ENCODE measurements at regions not wholly inside any gene's neighbourhood (a gene's known extent, or its start where the extent isn't known, plus 50 kb on each side); places are given as distances from the start of the nearest gene placed in this dataset.

DNA sequence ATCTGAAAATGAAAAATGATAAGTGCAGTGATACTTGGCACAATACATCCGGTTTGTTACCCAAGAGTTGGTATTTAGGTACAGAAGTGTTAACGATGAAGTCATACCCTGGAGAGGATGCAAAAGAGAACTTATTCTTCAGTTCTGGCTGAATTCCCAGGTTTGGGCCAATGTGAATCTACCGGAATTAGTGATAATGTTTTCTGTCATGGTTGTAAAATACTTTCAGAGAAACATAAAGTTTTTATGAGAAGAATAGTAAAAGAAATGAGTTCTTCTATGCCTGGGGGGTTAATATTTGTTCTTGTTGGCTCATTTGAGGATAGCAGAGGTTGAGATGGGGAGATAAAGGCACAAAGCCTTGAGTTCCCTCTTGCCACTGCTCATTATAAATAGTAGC lies 509.9 kb upstream of the POU3F2 start:
- no peak overlapping the region for H3K4me3 ChIP-seq (ENCODE audit: low read depth, low read length)
- TF ChIP-seq, protein P1, sequence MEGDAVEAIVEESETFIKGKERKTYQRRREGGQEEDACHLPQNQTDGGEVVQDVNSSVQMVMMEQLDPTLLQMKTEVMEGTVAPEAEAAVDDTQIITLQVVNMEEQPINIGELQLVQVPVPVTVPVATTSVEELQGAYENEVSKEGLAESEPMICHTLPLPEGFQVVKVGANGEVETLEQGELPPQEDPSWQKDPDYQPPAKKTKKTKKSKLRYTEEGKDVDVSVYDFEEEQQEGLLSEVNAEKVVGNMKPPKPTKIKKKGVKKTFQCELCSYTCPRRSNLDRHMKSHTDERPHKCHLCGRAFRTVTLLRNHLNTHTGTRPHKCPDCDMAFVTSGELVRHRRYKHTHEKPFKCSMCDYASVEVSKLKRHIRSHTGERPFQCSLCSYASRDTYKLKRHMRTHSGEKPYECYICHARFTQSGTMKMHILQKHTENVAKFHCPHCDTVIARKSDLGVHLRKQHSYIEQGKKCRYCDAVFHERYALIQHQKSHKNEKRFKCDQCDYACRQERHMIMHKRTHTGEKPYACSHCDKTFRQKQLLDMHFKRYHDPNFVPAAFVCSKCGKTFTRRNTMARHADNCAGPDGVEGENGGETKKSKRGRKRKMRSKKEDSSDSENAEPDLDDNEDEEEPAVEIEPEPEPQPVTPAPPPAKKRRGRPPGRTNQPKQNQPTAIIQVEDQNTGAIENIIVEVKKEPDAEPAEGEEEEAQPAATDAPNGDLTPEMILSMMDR (IDR thresholded peaks at IDR 0.05; ENCODE audit: insufficient read depth, low read length, missing control alignments), result no peak
- ChIA-PET POLR2A (no interaction called here), CTCF (no interaction called here)
- DNase-seq (ENCODE audit: low read depth, low spot score), result no peak

DNA sequence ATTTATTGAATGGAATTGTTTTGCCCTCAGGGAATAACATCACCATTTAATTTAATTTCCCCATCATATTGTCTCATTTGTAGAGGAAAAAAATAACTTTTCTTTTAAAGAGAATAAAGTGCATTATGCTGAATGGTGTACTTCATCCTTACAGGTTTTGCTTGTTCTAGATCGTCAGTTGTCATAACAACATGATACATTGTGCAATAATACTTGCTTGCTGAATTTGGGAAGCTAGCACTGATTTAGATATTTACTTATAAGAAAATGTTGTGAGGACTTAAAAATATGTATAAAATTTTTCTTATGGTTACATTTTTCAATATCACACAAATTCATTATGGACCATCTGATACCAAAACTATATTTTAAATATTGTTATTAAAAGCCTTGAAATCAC lies 509.0 kb upstream of the POU3F2 start:
- POLR2A ChIA-PET, result no interaction called here
- TF ChIP-seq, protein P1 (IDR thresholded peaks at IDR 0.05; ENCODE audit: insufficient read depth, low read length, missing control alignments), result no peak
- CTCF ChIA-PET, result no interaction called here

DNA sequence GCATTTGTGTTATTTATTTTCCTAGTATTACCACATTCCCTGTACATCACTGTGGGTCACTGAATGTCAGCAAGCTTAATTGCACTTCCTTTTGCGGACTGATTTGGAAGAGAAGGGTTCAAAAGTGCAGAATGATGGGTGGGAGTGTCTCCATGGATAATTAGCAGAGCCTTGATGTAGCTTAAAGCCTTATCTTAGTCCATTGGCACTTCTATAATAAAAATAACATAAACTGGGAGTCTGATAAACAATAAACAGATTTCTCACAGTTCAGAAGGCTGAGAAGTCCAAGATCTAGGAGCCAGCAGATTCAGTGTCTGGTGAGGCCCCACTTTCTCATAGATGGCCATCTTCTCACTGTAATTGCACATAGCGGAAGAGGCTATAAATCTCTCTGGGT lies 501.1 kb upstream of the POU3F2 start:
- no peak for DNase-seq (ENCODE audit: low read depth, low spot score)
- ChIA-PET CTCF (no interaction called here), POLR2A (no interaction called here)
- H3K4me3 ChIP-seq (ENCODE audit: low read depth, low read length), result no peak overlapping the region
- TF ChIP-seq, protein P1 (IDR thresholded peaks at IDR 0.05; ENCODE audit: insufficient read depth, low read length, missing control alignments), result no peak

More for the DNA sequence above, 509.0 kb upstream of the POU3F2 start:
- no peak for DNase-seq (ENCODE audit: low read depth, low spot score)
- H3K4me3 ChIP-seq (ENCODE audit: low read depth, low read length), result no peak overlapping the region

GRCh38 chr6:98335594-98335993 lies 498.8 kb upstream of the POU3F2 start:
- no peak overlapping the region for H3K4me3 ChIP-seq (ENCODE audit: low read depth, low read length)
- ChIA-PET CTCF (no interaction called here), POLR2A (no interaction called here)
- no peak for DNase-seq (ENCODE audit: low read depth, low spot score)
- TF ChIP-seq, protein P1 (IDR thresholded peaks at IDR 0.05; ENCODE audit: insufficient read depth, low read length, missing control alignments), result no peak

- ChIA-PET POLR2A (no interaction called here), CTCF (no interaction called here)
- TF ChIP-seq, protein P1 (IDR thresholded peaks at IDR 0.05; ENCODE audit: insufficient read depth, low read length, missing control alignments), result no peak
- no peak overlapping the region for H3K4me3 ChIP-seq (ENCODE audit: low read depth, low read length)
- DNase-seq (ENCODE audit: low read depth, low spot score), result no peak
Observed at GRCh38 chr6:98339506-98339905, 494.9 kb upstream of the POU3F2 start.

DNA sequence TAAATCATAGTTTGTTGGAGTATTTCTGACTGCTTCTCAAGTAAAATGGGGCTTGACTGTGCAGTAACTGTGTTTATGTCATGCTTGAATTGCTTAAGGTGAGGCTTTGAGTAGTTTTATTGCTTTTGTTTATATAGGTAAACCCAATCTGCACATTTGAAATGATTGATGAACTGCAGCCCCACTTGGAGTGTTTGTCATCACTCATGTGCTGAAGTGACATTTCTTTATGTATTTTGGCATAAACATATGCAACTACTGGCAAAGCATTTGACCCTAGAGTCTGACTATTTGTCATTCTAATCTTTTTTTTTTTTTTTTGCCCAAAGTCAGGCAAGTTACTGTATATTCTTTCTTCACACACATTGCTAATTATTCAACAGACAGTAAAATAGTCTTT lies 491.4 kb upstream of the POU3F2 start:
- TF ChIP-seq, protein P1 (IDR thresholded peaks at IDR 0.05; ENCODE audit: insufficient read depth, low read length, missing control alignments), result no peak
- DNase-seq (ENCODE audit: low read depth, low spot score), result no peak
- ChIA-PET POLR2A (no interaction called here), CTCF (no interaction called here)
- no peak overlapping the region for H3K4me3 ChIP-seq (ENCODE audit: low read depth, low read length)
